ENCODE measurements at regions not wholly inside any gene's neighbourhood (a gene's known extent, or its start where the extent isn't known, plus 50 kb on each side); places are given as distances from the start of the nearest gene placed in this dataset.

DNA sequence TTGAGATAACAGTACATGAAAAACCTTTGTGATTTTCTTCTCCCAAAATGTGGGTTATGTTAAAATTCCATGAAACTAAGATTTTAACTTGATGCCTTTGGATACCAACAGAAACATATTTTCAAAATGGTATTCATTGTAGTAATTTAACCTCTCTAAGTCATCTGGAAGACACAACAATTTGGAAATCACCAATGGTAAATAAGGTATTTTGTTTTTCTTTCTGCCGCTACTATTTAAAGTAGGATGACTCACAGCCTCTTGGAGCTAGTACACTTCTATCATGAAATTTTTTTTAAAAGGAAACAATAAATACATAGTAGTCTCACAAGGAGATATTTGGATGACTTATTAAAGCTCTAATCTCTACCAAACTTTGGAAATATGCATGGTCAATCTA lies 291.6 kb upstream of the VEPH1 start:
- DNase-seq = no peak

DNA sequence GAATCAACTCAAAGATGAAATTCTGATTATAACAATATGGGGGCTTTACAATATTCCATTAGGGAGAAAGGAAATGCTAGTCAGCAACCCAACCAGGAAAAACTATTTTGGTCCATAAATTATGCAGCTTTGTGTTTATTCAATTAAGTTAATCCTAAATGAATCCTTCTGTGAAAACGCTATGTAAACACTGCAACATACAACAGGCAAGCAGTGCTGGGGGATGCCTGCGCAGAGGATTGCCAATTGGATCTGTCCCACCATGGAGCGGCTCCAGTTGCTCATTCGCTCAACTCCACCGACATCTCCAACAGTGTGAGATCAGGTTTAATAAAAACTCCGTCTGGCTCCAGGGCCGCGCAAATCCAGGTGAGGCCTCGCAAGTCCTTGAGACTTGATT lies 290.5 kb upstream of the VEPH1 start:
- DNase-seq = no peak

DNA sequence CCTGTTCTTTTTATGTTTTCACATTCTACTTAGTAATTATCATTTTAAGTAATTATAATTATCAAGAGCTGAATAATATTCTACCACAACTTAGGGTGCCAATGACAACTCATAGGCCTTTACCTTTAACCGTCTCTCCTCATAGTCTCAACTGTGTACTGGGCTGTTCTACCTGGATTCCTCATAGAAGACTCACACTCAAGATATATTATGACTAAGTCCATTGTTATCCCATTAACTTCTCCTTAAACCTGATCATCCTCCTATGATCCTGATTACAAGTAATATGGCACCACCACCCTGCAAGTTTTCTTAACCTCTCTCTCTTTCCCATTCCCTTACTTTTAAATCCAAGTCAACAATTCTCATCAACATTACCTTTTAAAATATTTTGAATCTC lies 285.9 kb upstream of the VEPH1 start:
- DNase-seq = no peak

DNA sequence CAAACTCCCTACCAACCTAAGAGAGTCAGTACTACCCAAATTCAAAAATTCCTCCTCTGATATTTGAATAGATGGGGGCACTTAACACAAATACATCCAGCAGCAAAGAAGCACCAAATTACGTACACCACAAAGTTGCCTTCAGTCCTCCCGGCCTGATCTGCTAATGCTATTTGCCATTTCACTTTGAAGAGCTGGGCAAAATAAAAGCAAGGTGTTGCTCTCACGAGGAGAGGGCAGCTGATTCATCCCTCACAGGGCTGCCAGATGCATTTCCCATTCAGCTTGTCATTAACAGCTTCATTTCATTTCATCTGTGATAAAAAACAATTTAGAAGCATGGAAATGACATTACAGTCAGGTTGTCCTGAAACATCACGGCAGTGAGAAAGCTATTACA lies 283.4 kb upstream of the VEPH1 start:
- DNase-seq = no peak

DNA sequence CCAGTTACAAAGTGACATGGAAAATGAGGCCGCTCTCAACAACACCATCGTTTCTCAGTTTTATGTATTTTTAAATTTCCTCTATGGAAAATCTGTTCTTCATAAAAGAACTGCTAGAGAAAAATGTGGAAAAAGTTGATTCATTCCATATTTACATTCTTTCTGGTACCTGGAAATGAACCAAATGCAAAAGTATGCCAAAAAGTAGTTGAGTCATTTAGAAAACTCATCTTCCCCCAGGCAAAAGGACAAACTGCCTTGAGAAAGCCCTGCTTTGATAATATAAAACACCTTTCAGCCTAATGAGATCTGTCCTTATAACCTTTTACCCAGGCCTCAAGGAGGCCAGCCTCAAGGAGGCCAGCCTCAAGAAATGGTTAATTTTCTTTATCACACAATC lies 283.0 kb upstream of the VEPH1 start:
- DNase-seq = no peak

DNA sequence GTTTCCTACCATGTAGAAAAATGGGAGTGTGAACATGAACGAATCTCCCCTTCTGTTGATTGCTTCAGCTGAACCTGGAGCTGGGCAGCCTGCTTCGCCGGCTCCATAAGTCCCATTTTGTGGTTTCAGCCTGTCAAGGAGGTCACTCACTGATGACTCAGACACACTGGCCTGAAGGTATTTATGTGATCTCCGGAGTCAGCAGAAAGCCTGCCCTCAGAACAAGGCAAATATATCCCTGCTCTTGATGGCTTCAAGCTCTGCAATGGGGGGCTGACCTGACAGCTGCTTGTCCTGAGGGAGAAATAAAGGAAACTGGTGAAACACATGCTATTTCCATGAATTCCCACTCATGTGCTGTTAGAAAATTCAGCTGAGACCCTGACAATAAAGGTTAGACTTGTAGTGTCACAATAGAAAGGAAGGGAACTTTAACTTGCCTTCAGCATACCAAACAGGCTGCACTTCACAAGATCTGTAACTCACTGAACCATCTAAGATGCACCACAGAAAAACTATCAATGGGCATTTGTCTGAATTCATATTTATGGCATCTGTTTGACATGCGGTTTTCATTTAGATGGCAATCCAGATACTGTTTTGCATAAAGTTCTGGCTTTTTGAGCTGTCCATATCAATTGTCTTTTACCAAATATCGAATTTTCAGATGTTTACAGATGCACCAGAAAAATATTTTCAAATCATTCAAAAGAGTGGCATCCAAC lies 282.0 kb upstream of the VEPH1 start:
- DNase-seq = no peak

DNA sequence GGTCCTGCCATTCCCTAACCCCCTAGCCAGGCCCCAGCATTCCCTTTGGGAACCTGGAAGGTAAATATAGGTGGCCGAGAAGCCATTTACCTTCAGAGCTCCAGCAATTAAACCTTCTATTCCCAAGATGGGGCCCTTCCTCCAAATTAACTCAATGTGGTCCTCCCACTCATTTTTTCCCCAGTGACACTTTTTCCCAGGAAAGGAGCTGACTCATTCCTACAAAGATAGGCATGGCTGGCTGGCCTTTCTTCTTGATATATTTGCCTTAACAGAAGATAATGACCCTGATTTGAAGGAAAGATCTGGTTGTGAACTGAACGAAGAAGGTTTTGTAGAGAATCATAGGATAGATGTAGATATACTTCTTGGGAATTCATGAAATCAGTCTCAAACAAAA lies 279.0 kb upstream of the VEPH1 start:
- DNase-seq = no peak

DNA sequence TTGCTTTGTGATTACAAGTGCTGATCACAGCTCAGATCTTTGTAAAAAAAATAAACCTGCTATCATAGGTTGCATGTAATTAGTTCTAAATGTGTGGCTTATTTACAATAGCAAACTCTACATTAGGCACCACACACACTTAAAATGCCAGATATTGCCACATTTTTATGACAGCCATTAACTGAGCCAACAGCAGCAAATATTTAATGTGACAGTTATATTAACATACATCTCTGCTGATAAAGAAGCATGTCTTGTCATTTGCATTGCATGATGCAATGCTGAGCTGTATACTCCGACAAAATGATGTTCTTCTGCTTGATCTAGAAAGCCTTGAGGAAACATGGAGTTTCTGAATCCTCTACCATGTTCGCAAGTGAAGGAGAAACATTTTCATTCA lies 273.6 kb upstream of the VEPH1 start:
- no peak for DNase-seq

DNA sequence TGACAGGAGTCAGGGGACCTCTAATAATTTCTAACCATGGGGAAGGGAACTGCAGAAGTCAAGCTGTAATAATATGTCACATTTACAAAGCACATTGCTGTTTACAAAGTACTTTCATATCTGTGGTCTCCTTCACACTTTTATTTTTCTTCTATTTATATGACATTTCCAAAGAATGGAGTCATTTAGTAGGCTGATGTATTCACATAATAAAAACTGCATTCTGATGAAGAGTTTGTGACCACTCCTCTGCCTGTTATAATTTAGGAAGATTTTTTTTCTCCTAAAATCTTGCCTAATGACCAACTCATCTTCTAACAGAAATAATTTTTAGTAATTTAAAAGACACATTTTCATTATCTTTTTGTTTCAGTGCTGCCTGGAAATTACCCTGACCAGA lies 272.2 kb upstream of the VEPH1 start:
- no peak for DNase-seq

DNA sequence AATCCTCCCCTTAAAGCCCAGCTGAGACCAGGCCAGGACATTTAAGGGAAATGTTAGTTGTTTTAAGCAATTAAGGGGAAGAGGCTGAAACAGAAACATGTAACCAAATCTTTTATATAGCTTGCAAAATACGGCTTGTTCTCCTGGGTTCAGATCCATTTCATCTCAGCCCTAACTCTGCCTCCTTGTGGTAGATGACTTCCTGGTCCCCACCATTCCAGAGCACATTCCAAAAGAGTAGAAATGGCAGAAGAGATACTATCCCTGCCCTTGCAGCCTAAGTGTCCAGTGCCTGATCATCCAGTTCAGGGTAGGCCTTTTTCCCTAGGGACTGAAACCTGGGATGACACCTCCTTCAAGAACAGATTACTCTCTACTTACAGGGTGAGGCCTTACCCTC lies 266.2 kb upstream of the VEPH1 start:
- DNase-seq = no peak

DNA sequence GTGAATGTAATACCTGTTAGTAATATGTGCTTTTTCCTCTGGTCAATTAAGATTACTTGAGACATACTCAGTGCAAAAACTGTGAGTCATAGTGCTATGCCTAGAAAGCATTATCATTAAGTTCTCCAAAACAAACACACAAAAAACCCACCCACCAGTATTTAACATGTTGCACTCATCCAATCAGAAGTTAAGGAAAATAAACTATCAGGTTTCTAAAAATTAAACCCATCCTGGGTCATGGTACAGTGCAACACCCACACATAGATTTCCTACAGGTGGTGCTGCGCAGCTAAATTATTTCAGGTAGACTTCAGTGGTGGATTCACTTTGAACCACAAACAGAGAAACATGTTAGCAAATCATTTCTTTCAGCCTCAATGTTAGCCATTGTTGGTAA lies 264.4 kb upstream of the VEPH1 start:
- DNase-seq = no peak

DNA sequence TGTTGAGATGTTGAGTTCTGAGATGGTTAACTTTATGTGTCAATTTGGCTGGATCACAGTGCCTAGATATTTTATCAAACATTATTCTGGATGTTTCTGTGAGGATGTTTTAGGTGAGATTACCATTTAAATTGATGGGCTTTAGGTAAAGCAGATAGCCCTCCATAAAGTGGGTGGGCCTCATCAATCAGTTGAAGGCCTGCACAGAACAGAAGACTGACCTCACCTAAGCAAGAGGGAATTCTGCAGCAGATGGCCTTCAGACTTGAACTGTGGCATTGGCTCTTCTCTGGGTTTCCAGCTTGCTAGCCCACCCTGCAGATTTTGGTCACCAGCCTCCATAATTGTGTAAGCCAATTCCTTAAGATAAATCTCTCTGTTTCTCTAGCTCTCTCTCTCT lies 260.4 kb upstream of the VEPH1 start:
- DNase-seq = no peak

DNA sequence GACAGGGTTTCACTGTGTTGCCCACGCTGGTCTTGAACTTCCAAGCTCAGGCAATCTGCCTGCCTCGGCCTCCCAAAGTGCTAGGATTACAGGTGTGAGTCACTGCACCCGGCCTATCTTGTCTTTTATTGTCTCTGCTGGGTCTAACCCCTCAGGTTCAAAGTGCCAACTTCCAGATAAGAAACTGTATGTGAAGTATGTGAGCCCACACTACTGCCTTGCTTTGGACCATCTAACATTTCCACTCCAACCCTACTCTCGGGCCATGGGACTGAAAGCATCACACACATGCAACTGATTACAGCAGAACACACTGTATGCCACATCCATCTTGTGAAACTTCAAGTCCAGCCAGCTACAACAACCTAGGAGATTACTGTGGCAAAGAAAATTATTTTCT lies 256.1 kb upstream of the VEPH1 start:
- no peak for DNase-seq

DNA sequence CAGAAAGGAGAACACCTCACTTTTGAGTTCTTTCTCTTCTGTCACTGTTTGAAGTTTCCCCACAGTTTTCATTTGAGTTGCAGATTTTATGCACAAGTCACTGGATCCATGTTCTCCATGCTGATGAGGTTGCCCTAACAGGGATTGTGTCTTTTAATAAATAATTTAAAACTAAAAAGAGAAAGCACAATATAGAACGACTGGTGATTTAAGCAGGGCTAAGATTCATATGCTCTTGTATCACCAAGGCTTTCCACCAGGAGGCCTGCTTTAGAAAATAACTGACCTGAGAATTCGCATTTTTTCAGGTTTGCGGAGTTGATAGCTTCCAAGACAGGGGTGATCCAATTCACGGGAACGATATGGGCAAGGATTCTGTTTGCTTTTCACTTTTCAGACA lies 252.0 kb upstream of the VEPH1 start:
- DNase-seq = no peak

DNA sequence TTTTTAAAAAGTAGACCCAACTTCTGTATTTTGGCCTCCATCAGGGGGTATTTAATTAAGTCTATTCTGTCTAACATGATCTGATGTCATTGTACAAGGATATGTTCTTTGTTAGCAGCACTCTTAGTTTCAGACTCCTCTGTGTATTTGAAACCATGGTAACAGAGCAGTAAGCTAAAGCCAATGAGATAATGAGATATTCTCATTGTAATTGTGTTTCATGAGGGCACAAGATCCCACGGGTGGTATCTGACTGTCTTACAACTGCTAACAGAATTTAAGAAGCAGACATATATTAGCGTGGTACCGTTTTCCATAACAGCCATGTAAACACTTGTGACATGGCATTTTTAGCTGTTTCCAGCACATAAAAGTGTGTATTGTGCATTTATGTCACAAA lies 251.2 kb upstream of the VEPH1 start:
- no peak for DNase-seq

DNA sequence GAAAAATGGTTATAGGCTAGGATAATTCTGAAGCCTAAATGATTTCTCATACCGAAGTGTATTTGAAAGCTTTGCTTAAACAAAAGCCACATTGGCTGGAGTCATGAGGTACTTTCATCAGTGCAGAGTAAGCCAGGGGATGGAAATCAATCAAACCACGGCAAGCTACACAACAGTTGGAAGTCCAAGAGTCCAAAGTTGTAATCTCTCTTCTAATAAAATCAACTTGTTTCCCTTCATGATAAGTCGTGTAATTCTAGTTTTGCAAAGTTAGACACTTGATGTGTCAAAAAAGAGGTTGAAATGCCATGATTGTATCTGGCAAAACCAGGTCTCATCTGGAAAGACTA lies 250.5 kb upstream of the VEPH1 start:
- no peak for DNase-seq

DNA sequence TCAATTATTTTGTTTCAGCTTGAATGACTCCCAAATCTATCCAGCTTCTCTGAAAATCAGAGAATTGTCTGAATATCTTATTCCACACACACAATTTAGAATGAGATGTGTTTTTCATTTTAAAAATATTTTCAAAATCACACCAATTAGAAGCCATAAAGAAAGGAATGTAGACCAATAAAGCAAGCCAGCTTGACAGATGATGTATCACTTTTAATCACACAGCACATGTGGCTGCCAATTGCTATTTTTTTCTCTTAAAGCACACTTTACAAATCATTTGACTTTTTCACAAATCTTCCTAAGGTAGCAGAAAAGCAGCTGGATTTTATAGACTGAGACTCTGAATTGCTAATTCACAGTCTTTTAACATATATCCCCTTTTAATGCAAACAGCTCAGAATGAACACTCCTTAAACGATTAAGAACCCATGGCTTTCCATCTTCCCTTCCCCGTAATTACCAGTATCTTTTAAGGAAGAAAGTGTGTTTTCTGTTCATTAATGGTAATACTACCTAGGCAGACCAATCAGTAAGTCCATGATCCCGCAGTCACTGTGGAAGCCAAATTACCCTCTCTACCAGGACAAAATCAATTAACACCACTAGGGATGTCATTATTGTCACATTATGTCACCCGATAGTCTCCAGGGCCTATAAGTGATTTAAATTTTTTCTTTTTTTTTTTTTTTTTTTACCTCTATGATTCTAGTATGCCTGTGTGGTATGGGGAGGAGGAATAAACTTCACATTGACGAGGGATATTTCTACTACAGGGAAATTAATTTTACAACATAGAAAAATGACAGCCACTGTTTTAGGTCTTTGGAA lies 250.0 kb upstream of the VEPH1 start:
- no peak for DNase-seq

DNA sequence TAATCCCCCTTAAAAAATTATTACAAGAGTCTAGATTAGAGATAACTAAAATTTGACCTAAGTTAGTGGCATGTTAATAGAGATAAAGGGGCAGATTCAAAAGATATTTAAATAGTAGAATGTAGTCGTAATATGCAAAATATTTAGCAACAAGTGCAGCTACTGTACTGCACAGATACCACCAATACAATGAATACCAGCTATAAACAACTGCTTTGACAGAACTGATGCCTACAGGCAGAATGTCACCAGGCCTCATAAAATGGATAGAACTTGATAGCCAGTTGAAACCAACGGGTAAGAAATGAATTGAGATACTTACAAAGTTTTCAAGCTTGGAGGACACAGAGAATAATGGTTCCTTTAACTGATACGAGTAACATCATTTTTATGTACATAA lies 249.3 kb upstream of the VEPH1 start:
- DNase-seq = no peak

DNA sequence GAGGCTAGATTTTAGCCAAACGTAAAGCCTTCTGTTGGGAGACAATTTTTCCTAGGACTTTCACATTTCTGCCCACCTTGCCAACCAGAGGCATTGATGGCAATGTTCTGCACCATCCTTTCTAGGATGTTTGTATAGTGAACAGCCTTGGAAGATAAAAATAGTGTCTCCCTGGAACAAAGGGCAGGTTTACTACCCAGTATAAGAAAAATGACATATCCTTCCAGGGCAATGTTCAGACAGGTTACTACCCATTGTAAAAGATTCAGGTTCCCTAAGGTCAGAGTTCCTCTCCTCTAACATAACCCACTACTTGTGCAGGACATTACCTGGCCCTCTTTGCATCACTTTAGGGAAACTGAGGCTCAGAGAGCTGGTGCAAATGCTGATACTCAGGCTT lies 248.2 kb upstream of the VEPH1 start:
- DNase-seq = no peak

DNA sequence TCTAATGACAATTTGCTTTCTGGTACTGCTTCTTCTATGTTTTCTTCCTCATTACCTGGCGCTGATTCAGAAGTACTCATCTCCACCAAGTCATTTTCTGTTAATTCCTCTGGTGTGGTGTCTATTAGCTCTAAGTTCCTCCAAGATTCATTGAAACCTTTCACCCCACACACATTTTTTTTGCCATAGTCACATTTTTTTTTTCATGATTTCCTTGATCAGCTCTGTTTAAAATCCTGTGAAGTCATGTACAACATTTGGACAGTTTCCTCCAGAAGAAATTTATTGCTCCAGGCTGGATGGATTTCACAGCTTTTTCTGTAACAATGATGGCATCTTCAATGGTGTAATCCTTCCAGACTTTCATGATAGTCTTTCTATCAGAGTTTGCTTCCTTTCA lies 243.2 kb upstream of the VEPH1 start:
- no peak for DNase-seq

DNA sequence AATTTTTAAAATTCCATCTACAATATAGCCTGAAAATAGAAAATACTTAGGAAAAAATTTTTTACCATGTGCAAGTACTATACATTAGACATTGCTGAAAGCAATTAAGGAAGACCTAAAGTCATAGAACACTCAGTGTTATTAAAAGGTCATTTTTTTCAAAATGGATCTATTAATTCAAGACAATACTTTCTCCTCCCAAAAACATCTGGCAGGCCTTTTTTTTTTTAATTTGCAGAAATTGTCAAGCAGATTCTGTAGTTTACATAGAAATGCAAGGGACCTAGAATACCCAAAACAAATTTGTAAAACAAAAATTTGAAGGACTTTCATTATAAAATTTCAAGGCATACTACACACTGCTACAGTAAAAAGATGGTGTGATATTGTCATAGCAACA lies 238.4 kb upstream of the VEPH1 start:
- no peak for DNase-seq

DNA sequence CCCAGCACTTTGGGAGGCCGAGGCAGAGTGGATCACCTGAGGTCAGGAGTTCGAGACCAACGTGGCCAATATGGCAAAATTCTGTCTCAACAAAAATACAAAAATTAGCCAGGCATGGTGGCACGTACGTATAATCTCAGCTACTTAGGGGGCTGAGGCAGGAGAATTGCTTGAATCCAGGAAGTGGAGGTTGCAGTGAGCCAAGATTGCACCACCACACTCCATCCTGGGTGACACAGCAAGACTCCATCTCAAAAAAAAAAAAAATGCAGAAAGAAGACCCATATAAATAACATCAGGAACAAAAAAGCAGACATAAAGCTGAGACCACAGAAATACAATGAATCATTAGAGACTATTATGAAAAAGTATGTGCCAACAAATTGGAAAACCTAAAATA lies 235.2 kb upstream of the VEPH1 start:
- no peak for DNase-seq

DNA sequence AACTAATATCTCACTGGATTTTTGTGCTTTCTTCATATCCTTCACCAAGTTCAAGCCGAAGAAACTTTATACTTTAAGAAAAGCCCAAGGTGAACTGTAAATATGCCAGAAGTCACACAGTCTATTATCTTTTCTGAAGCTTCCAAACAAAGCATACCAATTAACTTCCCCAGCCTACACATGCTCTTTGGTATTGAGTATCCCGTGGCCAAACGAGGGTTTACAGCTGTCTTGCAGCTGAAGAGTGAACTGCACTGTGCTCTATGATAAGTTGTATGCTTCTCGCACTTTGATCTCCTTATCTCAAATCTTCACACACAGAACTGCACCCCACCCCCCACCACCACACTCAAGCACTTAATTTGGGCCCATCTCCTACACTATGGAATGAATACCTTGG lies 215.6 kb upstream of the VEPH1 start:
- no peak for DNase-seq

DNA sequence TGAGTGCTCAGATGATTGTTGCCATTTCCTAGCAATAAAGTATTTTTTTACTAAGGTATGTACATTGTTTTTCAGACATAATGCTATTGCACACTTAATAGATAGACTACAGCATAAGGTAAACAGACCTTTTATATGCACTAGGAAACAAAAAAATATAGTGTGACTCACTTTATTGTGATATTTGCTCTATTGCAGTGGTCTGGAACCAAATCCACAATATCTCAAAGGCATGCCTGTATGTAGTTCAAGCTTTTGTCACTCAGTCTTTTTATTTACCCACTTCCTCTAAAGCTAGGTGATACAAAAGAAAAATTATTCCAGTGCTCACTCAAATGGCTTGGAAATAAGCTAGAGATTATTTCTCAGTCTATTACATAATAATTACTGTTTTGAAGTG lies 209.9 kb upstream of the VEPH1 start:
- DNase-seq = no peak

DNA sequence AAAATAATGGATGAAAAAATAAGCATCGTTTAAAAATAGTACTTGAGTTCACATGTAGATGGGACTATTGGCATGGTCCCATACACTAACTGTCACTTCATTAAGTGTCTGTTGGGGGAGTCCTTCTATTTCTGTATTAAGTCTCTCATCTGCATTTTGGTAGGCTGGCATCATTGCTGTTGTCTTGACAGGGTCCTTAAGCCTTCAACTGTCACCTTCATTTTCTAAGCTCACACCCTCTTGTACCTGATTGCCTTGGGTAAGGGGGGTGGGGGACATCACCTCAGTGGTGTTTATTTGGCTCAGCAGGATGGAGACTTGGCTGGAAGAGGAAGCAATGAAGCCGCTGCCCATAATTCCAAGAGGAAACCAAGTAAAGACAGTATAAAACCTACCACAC lies 202.0 kb upstream of the VEPH1 start:
- no peak for DNase-seq

All from T-helper 2 cell (primary cell).